ENCODE measurements at regions not wholly inside any gene's neighbourhood (a gene's known extent, or its start where the extent isn't known, plus 50 kb on each side); places are given as distances from the start of the nearest gene placed in this dataset.

- TF ChIP-seq TEAD4 (IDR thresholded peaks at IDR 0.05; ENCODE audit: low read depth, low read length) (no peak), CTCF (IDR thresholded peaks at IDR 0.05; ENCODE audit: control extremely low read depth in 1 of 3, insufficient read depth in 1 of 3, low read depth in 1 of 3, low read length in 3 of 3) (no peak), GABPA (IDR thresholded peaks at IDR 0.05; ENCODE audit: borderline replicate concordance, insufficient read depth, low read length) (no peak), POLR2A (IDR thresholded peaks at IDR 0.05; ENCODE audit: control extremely low read depth in 1 of 2, low read depth in 2 of 2, low read length in 2 of 2) (no peak), SUZ12 (IDR thresholded peaks at IDR 0.05; ENCODE audit: low read length) (no peak)
Measured at GRCh38 chrX:96540111-96540631, 144.5 kb upstream of the DIAPH2 start.
